ENCODE measurements at regions not wholly inside any gene's neighbourhood (a gene's known extent, or its start where the extent isn't known, plus 50 kb on each side); places are given as distances from the start of the nearest gene placed in this dataset.

GRCh38 chr12:91381309-91381804 is 198.7 kb upstream of the DCN start:
- Histone ChIP-seq H3K27me3 (ENCODE audit: control insufficient read depth, insufficient read depth, low read length) (peaks cover 5% of the 10 kb centered on the region), H3K4me3 (ENCODE audit: low read depth, low read length) (peak overlapping the region; percentile 60), H3K4me1 (ENCODE audit: control insufficient read depth, insufficient read depth, low read length, poor library complexity, severe bottlenecking) (peaks cover 3% of the 10 kb centered on the region), H3K27ac (ENCODE audit: insufficient read depth, low read length, poor library complexity, severe bottlenecking) (no peak overlapping the region), H3K9me3 (ENCODE audit: control insufficient read depth in 2 of 2, low read length in 2 of 2) (no peaks in the 10 kb centered on the region), H3K36me3 (ENCODE audit: control insufficient read depth, insufficient read depth, low read length) (no peaks in the 10 kb centered on the region)
- H3K27ac Mint-ChIP-seq, result no peak overlapping the region
- no peaks in the 10 kb centered on the region for H3K9me3 Mint-ChIP-seq
- peak overlapping the region in 1 of 4 donors; percentile 68 for H3K4me3 Mint-ChIP-seq
- peaks cover 11% of the 10 kb centered on the region for H3K27me3 Mint-ChIP-seq
- no peaks in the 10 kb centered on the region for H3K36me3 Mint-ChIP-seq
- DNase-seq (peak in 1 of 3 donors; percentile 53), ATAC-seq (ENCODE audit: low read depth in 2 of 2) (no peak)
- peaks cover 0 to 7% (median 5%) of the 10 kb centered on the region in 4 donors for H3K4me1 Mint-ChIP-seq

GRCh38 chr12:91380631-91381030 is 198.0 kb upstream of the DCN start:
- H3K4me3 Mint-ChIP-seq, result no peak overlapping the region
- peaks cover 0 to 7% (median 5%) of the 10 kb centered on the region in 4 donors for H3K4me1 Mint-ChIP-seq
- DNase-seq (no peak), ATAC-seq (ENCODE audit: low read depth in 2 of 2) (no peak)
- no peaks in the 10 kb centered on the region for H3K36me3 ChIP-seq (ENCODE audit: control insufficient read depth, insufficient read depth, low read length)
- H3K27me3 ChIP-seq (ENCODE audit: control insufficient read depth, insufficient read depth, low read length), result peaks cover 5% of the 10 kb centered on the region
- H3K27me3 Mint-ChIP-seq, result peaks cover 11% of the 10 kb centered on the region
- H3K36me3 Mint-ChIP-seq, result no peaks in the 10 kb centered on the region
- H3K27ac ChIP-seq (ENCODE audit: insufficient read depth, low read length, poor library complexity, severe bottlenecking), result no peak overlapping the region
- H3K4me3 ChIP-seq (ENCODE audit: low read depth, low read length), result no peak overlapping the region
- H3K9me3 ChIP-seq (ENCODE audit: control insufficient read depth in 2 of 2, low read length in 2 of 2), result no peaks in the 10 kb centered on the region
- H3K27ac Mint-ChIP-seq, result no peak overlapping the region
- no peaks in the 10 kb centered on the region for H3K9me3 Mint-ChIP-seq
- peaks cover 3% of the 10 kb centered on the region for H3K4me1 ChIP-seq (ENCODE audit: control insufficient read depth, insufficient read depth, low read length, poor library complexity, severe bottlenecking)

GRCh38 chr12:91379051-91379775 is 196.6 kb upstream of the DCN start:
- Mint-ChIP-seq H3K4me3 (no peak overlapping the region), H3K4me1 (peaks cover 0 to 7% (median 5%) of the 10 kb centered on the region in 4 donors), H3K9me3 (no peaks in the 10 kb centered on the region), H3K36me3 (no peaks in the 10 kb centered on the region), H3K27ac (no peak overlapping the region), H3K27me3 (peaks cover 11% of the 10 kb centered on the region)
- H3K36me3 ChIP-seq (ENCODE audit: control insufficient read depth, insufficient read depth, low read length), result no peaks in the 10 kb centered on the region
- H3K9me3 ChIP-seq (ENCODE audit: control insufficient read depth in 2 of 2, low read length in 2 of 2), result no peaks in the 10 kb centered on the region
- no peak for ATAC-seq (ENCODE audit: low read depth in 2 of 2)
- no peak overlapping the region for H3K27ac ChIP-seq (ENCODE audit: insufficient read depth, low read length, poor library complexity, severe bottlenecking)
- no peak overlapping the region for H3K4me3 ChIP-seq (ENCODE audit: low read depth, low read length)
- H3K4me1 ChIP-seq (ENCODE audit: control insufficient read depth, insufficient read depth, low read length, poor library complexity, severe bottlenecking), result peaks cover 3% of the 10 kb centered on the region
- peaks cover 5% of the 10 kb centered on the region for H3K27me3 ChIP-seq (ENCODE audit: control insufficient read depth, insufficient read depth, low read length)
- DNase-seq, result no peak

GRCh38 chr12:91377436-91377835 is 194.8 kb upstream of the DCN start:
- H3K4me1 ChIP-seq (ENCODE audit: control insufficient read depth, insufficient read depth, low read length, poor library complexity, severe bottlenecking), result peaks cover 3% of the 10 kb centered on the region
- Mint-ChIP-seq H3K36me3 (no peaks in the 10 kb centered on the region), H3K4me1 (peaks cover 0 to 7% (median 5%) of the 10 kb centered on the region in 4 donors), H3K4me3 (no peak overlapping the region), H3K27me3 (peaks cover 15% of the 10 kb centered on the region), H3K27ac (no peak overlapping the region), H3K9me3 (no peaks in the 10 kb centered on the region)
- ATAC-seq (ENCODE audit: low read depth in 2 of 2), result no peak
- no peaks in the 10 kb centered on the region for H3K9me3 ChIP-seq (ENCODE audit: control insufficient read depth in 2 of 2, low read length in 2 of 2)
- H3K4me3 ChIP-seq (ENCODE audit: low read depth, low read length), result no peak overlapping the region
- peaks cover 5% of the 10 kb centered on the region for H3K27me3 ChIP-seq (ENCODE audit: control insufficient read depth, insufficient read depth, low read length)
- no peaks in the 10 kb centered on the region for H3K36me3 ChIP-seq (ENCODE audit: control insufficient read depth, insufficient read depth, low read length)
- H3K27ac ChIP-seq (ENCODE audit: insufficient read depth, low read length, poor library complexity, severe bottlenecking), result no peak overlapping the region
- no peak for DNase-seq

GRCh38 chr12:91373086-91373485 is 190.5 kb upstream of the DCN start:
- H3K27ac Mint-ChIP-seq, result no peak overlapping the region

GRCh38 chr12:91370086-91370868 is 187.7 kb upstream of the DCN start:
- no peaks in the 10 kb centered on the region for H3K9me3 Mint-ChIP-seq
- H3K27me3 ChIP-seq (ENCODE audit: control insufficient read depth, insufficient read depth, low read length), result no peaks in the 10 kb centered on the region
- H3K9me3 ChIP-seq (ENCODE audit: control insufficient read depth in 2 of 2, low read length in 2 of 2), result no peaks in the 10 kb centered on the region
- no peak for ATAC-seq (ENCODE audit: low read depth in 2 of 2)
- H3K4me1 Mint-ChIP-seq, result no peaks in the 10 kb centered on the region
- H3K27ac Mint-ChIP-seq, result no peak overlapping the region
- H3K4me3 Mint-ChIP-seq, result no peak overlapping the region
- no peak overlapping the region for H3K27ac ChIP-seq (ENCODE audit: insufficient read depth, low read length, poor library complexity, severe bottlenecking)
- H3K27me3 Mint-ChIP-seq, result peaks cover 18% of the 10 kb centered on the region
- no peaks in the 10 kb centered on the region for H3K4me1 ChIP-seq (ENCODE audit: control insufficient read depth, insufficient read depth, low read length, poor library complexity, severe bottlenecking)
- H3K4me3 ChIP-seq (ENCODE audit: low read depth, low read length), result no peak overlapping the region
- no peak for DNase-seq
- H3K36me3 ChIP-seq (ENCODE audit: control insufficient read depth, insufficient read depth, low read length), result no peaks in the 10 kb centered on the region
- no peaks in the 10 kb centered on the region for H3K36me3 Mint-ChIP-seq

More at GRCh38 chr12:91373086-91373485, 190.5 kb upstream of the DCN start:
- ATAC-seq (ENCODE audit: low read depth in 2 of 2) (no peak), DNase-seq (no peak)
- Histone ChIP-seq H3K4me1 (ENCODE audit: control insufficient read depth, insufficient read depth, low read length, poor library complexity, severe bottlenecking) (no peaks in the 10 kb centered on the region), H3K27me3 (ENCODE audit: control insufficient read depth, insufficient read depth, low read length) (no peaks in the 10 kb centered on the region), H3K36me3 (ENCODE audit: control insufficient read depth, insufficient read depth, low read length) (no peaks in the 10 kb centered on the region), H3K4me3 (ENCODE audit: low read depth, low read length) (no peak overlapping the region), H3K27ac (ENCODE audit: insufficient read depth, low read length, poor library complexity, severe bottlenecking) (no peak overlapping the region), H3K9me3 (ENCODE audit: control insufficient read depth in 2 of 2, low read length in 2 of 2) (no peaks in the 10 kb centered on the region)
- Mint-ChIP-seq H3K27me3 (peaks cover 18% of the 10 kb centered on the region), H3K36me3 (no peaks in the 10 kb centered on the region), H3K4me3 (no peak overlapping the region), H3K9me3 (no peaks in the 10 kb centered on the region), H3K4me1 (no peaks in the 10 kb centered on the region)

GRCh38 chr12:91368613-91369012 is 186.0 kb upstream of the DCN start:
- H3K4me3 Mint-ChIP-seq, result no peak overlapping the region
- no peak overlapping the region for H3K27ac ChIP-seq (ENCODE audit: insufficient read depth, low read length, poor library complexity, severe bottlenecking)

More at GRCh38 chr12:91368613-91369012, 186.0 kb upstream of the DCN start:
- Histone ChIP-seq H3K36me3 (ENCODE audit: control insufficient read depth, insufficient read depth, low read length) (no peaks in the 10 kb centered on the region), H3K4me3 (ENCODE audit: low read depth, low read length) (no peak overlapping the region), H3K9me3 (ENCODE audit: control insufficient read depth in 2 of 2, low read length in 2 of 2) (no peaks in the 10 kb centered on the region), H3K4me1 (ENCODE audit: control insufficient read depth, insufficient read depth, low read length, poor library complexity, severe bottlenecking) (no peaks in the 10 kb centered on the region), H3K27me3 (ENCODE audit: control insufficient read depth, insufficient read depth, low read length) (no peaks in the 10 kb centered on the region)
- ATAC-seq (ENCODE audit: low read depth in 2 of 2) (no peak), DNase-seq (no peak)
- Mint-ChIP-seq H3K4me1 (no peaks in the 10 kb centered on the region), H3K36me3 (no peaks in the 10 kb centered on the region), H3K27ac (no peak overlapping the region), H3K9me3 (no peaks in the 10 kb centered on the region), H3K27me3 (peaks cover 18% of the 10 kb centered on the region)
